ENCODE measurements at regions not wholly inside any gene's neighbourhood (a gene's known extent, or its start where the extent isn't known, plus 50 kb on each side); places are given as distances from the start of the nearest gene placed in this dataset.

DNA sequence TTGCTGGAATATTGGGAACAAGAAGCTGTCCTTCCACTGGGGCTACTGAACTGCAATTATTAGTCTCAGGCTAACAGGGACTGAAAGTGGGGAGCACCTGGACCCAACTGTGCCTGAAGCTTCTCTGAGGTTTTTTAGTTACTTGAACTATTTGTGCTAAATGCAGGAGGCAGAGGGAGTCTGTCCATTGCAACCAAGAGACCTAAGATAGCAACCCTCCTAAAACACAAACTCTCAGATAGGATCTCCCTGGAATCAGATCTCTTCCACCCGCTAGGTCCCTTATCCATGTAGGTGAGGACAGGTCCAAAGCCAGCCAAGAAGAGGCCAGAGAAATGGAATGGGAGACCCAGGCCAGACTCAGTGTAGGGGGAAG is 58.1 kb downstream of the NCOR2 start:
- no peaks in the 10 kb centered on the region for H3K27me3 ChIP-seq (replicated peaks in 1 of 7)
- H3K4me1 ChIP-seq, result peaks cover 44 to 98% (median 87%) of the 10 kb centered on the region in 6 donors
- no peak overlapping the region for H3K4me3 ChIP-seq
- intact Hi-C loops (cut with DNase I; ENCODE audit: low total_unique reads), result no loop called here
- no peak for DNase-seq
- H3K36me3 ChIP-seq, result peaks cover 0 to 19% (median 0%) of the 10 kb centered on the region in 6 donors
- WGBS, 5 donors, result 80 to 100% (median 100%) methylated on average over 1 of the region's 1 CpG
- TF ChIP-seq, protein P1, sequence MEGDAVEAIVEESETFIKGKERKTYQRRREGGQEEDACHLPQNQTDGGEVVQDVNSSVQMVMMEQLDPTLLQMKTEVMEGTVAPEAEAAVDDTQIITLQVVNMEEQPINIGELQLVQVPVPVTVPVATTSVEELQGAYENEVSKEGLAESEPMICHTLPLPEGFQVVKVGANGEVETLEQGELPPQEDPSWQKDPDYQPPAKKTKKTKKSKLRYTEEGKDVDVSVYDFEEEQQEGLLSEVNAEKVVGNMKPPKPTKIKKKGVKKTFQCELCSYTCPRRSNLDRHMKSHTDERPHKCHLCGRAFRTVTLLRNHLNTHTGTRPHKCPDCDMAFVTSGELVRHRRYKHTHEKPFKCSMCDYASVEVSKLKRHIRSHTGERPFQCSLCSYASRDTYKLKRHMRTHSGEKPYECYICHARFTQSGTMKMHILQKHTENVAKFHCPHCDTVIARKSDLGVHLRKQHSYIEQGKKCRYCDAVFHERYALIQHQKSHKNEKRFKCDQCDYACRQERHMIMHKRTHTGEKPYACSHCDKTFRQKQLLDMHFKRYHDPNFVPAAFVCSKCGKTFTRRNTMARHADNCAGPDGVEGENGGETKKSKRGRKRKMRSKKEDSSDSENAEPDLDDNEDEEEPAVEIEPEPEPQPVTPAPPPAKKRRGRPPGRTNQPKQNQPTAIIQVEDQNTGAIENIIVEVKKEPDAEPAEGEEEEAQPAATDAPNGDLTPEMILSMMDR (IDR thresholded peaks at IDR 0.05 in 8 of 11, conservative IDR thresholded peaks at IDR 0.05 in 3 of 11), result no peak
- no peak for TF ChIP-seq POLR2A (IDR thresholded peaks at IDR 0.05)
- TF ChIP-seq POLR2AphosphoS5 (IDR thresholded peaks at IDR 0.05), result no peak
- H3K9me3 ChIP-seq, result no peaks in the 10 kb centered on the region
- peak overlapping the region in 5 of 8 donors; percentile 9 to 84 (median 24) for H3K27ac ChIP-seq

DNA sequence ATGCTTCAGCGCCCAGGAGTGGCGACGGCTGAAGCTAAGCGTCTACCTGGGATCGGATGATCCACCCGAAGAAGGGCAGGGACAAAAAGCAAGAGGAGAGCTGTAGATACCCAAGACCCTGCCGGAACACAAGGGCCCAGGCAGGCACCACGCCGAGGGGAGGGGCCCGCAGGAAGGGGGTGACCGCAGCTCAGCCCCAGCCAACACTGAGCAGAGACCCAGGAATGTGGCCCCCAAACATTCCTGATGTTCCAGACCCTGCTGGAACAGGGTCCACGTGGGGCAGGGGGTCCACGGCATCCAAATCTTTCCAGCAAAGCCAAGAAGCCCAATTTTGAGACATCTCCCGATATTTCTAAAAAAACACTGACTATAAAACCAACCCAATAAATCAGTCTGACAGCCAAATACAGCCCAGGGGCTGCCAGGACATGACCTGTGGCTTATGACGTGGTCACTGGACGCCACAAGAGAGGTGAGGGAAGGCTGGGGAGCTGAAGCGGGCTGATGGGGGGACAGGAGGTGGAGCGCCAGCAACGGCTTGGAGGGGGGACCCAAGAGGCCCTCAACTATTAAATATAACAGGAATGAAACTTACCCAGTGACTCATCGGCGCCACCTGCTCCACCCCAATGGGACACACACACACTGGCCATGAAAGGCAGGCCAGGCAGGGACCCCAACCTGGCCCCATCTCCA is 58.9 kb downstream of the NCOR2 start:
- no peaks in the 10 kb centered on the region for H3K27me3 ChIP-seq (replicated peaks in 1 of 7)
- H3K4me3 ChIP-seq, result no peak overlapping the region
- TF ChIP-seq POLR2A (IDR thresholded peaks at IDR 0.05) (no peak), POLR2AphosphoS5 (IDR thresholded peaks at IDR 0.05) (no peak)
- TF ChIP-seq, protein P1 (IDR thresholded peaks at IDR 0.05 in 8 of 11, conservative IDR thresholded peaks at IDR 0.05 in 3 of 11), result no peak
- H3K4me1 ChIP-seq, result peaks cover 37 to 96% (median 82%) of the 10 kb centered on the region in 6 donors
- no peaks in the 10 kb centered on the region for H3K9me3 ChIP-seq
- H3K36me3 ChIP-seq, result peaks cover 0 to 13% (median 0%) of the 10 kb centered on the region in 6 donors
- DNase-seq, result no peak
- peak overlapping the region in 5 of 8 donors; percentile 9 to 84 (median 74) for H3K27ac ChIP-seq
- WGBS, 5 donors, result 52 to 67% (median 62%) methylated on average over 21 of the region's 21 CpGs
- intact Hi-C loops (cut with DNase I; ENCODE audit: low total_unique reads), result no loop called here

DNA sequence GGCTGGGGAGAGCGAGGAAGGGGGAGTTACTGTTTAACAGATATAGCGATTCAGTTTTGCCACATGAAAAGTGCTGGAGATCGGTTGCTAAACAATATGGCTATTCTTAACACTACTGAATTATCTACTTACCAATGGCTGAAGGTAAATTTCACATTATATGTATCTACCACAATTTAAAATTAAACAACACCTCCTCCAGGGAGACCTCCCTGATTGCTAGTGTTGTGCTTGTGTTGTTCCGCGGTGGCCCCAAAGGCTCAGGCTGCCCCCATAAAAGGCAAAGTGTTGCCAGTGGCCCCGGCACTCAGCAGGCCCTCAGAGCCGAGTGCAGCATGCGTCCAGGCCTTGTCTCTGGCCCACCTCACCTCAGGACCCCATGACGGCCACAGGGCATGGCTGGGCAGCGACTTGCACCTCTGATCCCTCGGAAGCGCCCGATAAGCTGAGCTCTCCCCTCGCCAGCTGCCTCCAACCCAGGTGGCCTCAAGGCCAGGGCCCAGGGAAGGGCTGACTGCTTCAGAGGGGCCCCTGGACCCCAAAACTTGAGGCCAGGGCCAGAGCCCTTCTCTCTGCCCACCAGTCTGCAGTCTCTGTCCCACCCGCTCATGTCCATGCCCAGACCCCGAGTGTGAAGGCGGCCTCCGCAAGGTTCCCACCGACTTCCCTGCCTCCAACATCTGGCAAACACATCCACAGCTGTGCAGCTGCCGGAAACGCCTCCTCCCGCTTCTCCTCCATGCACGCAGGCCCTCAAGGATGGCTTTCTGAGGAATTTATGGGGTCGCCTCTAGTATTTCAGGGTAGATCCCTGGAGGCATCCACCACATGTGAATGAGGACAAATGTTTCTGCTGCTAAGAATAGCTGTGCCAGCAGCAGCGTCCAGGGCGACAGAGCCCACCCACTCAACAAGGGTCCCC is 60.0 kb downstream of the NCOR2 start:
- no peak for DNase-seq
- Histone ChIP-seq H3K4me1 (peaks cover 30 to 92% (median 71%) of the 10 kb centered on the region in 6 donors), H3K36me3 (peaks cover 0 to 13% (median 0%) of the 10 kb centered on the region in 6 donors), H3K27ac (peak overlapping the region in 5 of 8 donors; percentile 72 to 84 (median 74)), H3K9me3 (no peaks in the 10 kb centered on the region), H3K4me3 (no peak overlapping the region), H3K27me3 (replicated peaks in 1 of 7) (no peaks in the 10 kb centered on the region)
- TF ChIP-seq, protein P1 (IDR thresholded peaks at IDR 0.05 in 8 of 11, conservative IDR thresholded peaks at IDR 0.05 in 3 of 11), result no peak
- TF ChIP-seq POLR2AphosphoS5 (IDR thresholded peaks at IDR 0.05) (peak; percentile 28 to 43 (median 35)), POLR2A (IDR thresholded peaks at IDR 0.05) (no peak)
- whole genome bisulfite sequencing, 5 donors, result 70 to 83% (median 79%) methylated on average over 20 to 26 of the region's 26 CpGs
- intact Hi-C loops (cut with DNase I; ENCODE audit: low total_unique reads), result no loop called here

DNA sequence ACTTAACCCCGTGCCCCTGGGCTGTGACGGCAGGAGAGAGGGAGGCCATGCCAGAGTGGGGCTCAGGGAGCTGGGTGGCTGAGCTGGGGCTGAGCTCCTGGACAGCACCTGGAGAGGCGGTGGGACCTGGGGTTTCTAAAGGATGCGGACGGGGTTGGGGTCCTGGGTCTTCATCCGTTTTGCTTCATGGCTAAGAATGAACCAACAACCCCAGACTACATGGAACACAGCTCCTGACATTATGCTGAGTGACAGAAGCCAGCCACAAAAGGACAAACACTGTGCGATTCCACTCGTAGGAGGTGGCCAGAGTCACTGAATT is 60.6 kb downstream of the NCOR2 start:
- peaks cover 30 to 93% (median 70%) of the 10 kb centered on the region in 6 donors for H3K4me1 ChIP-seq
- H3K36me3 ChIP-seq, result peaks cover 0 to 8% (median 0%) of the 10 kb centered on the region in 6 donors
- no peaks in the 10 kb centered on the region for H3K9me3 ChIP-seq
- TF ChIP-seq POLR2A (IDR thresholded peaks at IDR 0.05) (no peak), POLR2AphosphoS5 (IDR thresholded peaks at IDR 0.05) (no peak)
- TF ChIP-seq, protein P1 (IDR thresholded peaks at IDR 0.05 in 8 of 11, conservative IDR thresholded peaks at IDR 0.05 in 3 of 11), result no peak
- peak overlapping the region in 7 of 8 donors; percentile 26 to 84 (median 74) for H3K27ac ChIP-seq
- DNase-seq, result no peak
- WGBS, 5 donors, result 39 to 55% (median 39%) methylated on average over 7 to 8 of the region's 8 CpGs
- H3K27me3 ChIP-seq (replicated peaks in 1 of 7), result no peaks in the 10 kb centered on the region
- H3K4me3 ChIP-seq, result peak overlapping the region in 2 of 8 donors; percentile 9 to 43
- intact Hi-C loops (cut with DNase I; ENCODE audit: low total_unique reads), result no loop called here
